ENCODE measurements at regions not wholly inside any gene's neighbourhood (a gene's known extent, or its start where the extent isn't known, plus 50 kb on each side); places are given as distances from the start of the nearest gene placed in this dataset.

GRCh38 chr4:11602606-11603340, 174.1 kb upstream of the HS3ST1 start:
- DNase-seq (ENCODE audit: low spot score), result no peak

GRCh38 chr4:11599064-11599463, 170.4 kb upstream of the HS3ST1 start:
- DNase-seq (ENCODE audit: low spot score), result no peak

DNA sequence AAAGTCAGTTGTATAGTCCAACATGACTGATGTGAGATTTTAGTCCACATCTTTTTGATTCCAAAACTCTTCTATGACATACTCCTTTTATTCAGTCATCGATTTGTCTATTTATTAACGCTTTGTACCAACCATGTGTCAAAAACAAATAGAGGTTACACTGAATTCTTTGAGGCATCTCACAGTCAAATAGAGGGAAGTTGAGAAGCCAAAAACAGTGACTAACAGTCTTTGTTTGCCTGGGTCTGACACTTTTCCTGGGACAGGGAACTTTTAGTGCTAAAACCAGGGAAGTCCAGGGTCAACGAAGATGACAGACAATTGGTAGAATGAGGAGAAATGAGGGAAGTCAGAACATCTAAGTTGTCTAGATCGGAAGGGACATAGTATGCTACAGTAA, 169.9 kb upstream of the HS3ST1 start:
- no peak for DNase-seq (ENCODE audit: low spot score)

DNA sequence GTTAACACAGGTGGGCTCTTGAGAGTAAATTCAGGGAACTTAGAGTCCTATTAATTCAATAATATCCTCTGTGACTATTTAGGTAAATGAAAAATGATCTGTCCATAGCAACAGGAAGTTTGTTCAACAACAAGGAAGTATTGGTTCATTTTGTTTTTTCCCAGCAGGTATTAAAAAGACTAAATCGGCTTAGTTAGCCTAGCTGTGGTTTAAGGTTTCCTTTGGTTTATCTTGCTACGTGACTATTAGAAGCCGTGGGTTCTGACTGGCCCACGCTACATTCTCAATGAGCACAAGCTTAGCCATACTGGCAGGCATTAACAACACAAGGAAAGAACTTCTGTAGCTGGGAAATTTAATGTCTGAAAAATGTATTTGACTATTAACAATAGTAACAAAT, 168.8 kb upstream of the HS3ST1 start:
- no peak for DNase-seq (ENCODE audit: low spot score)

DNA sequence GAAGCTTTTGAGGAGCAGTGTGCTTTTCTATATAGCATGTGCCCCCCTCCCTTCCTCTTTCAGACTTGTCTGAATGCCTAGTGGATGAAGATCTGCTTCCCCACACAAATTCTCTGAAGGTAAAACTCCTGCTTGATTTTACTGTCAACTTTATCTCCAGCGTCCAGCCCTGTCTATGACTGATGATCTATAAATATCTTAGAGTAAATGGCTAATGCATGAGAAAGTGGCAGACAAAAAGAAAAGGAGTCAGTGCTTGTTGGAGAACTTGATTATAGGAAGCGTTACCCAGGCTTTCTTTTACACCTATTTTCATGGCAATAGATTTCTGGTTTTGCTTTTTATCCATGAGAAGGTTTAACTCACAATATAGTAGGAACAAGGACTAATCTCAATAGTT, 168.3 kb upstream of the HS3ST1 start:
- no peak for DNase-seq (ENCODE audit: low spot score)

DNA sequence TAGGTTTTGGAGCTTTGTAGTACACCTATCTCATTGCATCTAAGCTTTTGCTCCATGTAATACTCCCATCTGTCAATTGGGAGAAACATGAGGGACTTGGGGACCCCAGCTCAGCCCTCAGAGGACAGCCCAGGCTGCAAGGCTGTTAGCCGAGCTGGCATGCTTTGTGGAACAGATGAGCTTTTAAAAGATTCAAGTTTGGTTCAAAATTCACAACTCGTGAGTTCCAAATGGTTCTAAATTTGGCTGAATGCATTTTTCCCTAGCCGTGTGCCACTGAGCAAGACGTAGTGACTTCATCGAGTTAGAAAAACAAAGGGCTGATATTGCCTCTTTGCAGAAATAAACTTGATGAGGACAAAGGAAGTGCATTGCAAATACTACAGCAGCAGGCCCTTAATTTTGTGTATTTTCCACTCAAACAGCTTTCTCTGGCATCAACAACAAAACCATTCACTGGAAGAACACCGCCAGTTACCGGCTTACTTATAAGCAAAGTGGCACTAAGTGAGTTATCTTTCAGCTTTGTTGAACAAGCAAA, 165.0 kb upstream of the HS3ST1 start:
- DNase-seq (ENCODE audit: low spot score), result no peak

DNA sequence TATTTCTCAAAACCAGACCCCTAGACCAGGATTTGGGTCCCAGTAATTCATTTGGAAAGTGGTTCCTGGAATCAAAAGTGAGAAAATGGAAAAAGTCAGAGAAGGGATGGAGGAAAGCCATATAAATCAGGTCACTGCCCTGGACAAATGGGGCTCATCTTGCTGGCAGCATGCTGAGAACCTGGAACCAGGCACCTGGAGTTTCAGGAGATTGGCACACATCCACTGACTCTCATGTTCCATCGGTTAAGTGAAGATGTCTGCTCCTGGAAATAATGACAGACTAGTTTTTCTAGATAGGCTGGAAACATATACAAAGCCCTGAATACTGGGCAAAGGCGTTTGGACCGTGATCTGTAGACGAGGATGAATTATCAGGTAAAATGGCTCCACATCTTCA, 163.6 kb upstream of the HS3ST1 start:
- DNase-seq (ENCODE audit: low spot score), result no peak

DNA sequence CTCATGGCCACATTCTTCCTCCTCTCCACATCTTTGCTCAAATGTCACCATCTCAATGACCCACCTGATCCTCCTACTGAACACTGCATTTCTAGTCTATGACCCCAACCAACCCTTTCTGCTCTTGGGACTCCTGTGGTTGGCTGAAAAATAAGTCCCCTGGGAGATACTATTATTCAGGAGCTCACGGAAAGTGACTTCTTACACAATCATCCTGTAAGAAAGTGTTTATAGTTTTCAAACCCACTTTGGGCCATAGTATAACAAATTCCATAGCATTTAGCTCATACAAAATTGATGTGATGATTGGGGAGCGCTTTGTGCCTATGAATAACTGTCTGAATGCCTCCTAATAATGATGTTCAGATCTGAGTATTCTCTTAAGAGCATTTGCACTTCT, 161.4 kb upstream of the HS3ST1 start:
- DNase-seq (ENCODE audit: low spot score), result no peak

GRCh38 chr4:11589676-11590075, 161.0 kb upstream of the HS3ST1 start:
- no peak for DNase-seq (ENCODE audit: low spot score)

- DNase-seq (ENCODE audit: low spot score), result no peak
These were observed 159.1 kb upstream of the HS3ST1 start for GRCh38 chr4:11587797-11588196.

- DNase-seq (ENCODE audit: low spot score), result peak; percentile 42
These were observed 156.8 kb upstream of the HS3ST1 start for GRCh38 chr4:11585506-11585905.

GRCh38 chr4:11568511-11568910, 139.8 kb upstream of the HS3ST1 start:
- no peak for DNase-seq (ENCODE audit: low spot score)

- no peak for DNase-seq (ENCODE audit: low spot score)
These were observed 137.8 kb upstream of the HS3ST1 start for GRCh38 chr4:11566444-11567022.

DNA sequence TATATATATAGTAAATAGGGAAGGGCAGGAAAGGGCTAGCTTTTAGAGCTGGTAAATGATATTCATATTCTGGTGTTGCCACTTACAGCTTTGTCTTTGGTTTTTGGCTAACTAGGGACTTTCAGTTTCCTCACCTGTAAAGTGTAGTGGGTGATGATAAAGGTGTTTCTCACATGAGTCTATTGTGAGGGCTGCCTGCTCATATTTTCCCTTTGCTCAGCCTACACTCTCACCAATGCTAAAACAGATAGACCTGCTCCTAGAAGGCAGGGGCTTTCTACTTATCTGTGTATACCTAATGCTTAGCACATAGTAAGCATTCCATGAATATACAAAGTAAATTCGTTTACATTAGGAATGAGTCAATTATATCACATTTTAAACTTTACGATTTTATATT, 137.2 kb upstream of the HS3ST1 start:
- DNase-seq (ENCODE audit: low spot score), result no peak

DNA sequence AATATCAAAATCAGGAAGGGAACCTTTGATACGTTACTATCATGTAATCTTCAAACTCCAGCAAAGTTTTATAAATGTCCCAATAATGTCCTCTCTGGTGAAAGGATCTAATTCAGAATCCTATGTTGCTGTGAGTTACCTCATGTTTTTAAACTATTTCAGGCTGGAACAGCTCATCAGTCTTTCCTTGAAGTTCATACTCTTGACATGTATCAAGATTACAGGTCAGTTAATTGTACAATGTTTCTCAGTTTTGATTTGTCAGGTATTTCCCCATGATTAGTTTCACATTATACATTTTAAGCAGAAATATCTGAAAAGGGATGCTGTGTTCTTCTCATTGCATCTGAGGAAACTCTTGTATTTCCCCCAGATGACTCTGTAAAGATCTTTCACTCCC, 136.5 kb upstream of the HS3ST1 start:
- DNase-seq (ENCODE audit: low spot score), result no peak

DNA sequence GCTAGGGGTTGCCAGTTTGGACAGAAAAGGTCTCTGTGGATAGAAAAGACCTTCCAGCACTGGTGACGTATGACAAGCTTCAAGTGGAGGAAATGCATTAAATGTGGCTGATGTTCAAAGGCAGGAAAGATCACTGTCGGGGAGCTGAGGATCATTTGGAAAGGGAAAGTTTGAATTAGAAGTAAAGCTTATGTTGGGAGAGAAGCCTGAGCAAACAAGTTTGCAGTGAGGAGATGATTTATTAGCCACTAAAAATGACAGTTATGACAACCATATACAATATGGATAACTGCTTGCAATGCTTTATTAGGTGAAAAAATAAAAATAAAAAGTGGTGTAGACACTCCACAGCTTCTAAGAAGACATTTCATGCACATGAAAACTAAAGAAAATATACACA, 135.3 kb upstream of the HS3ST1 start:
- no peak for DNase-seq (ENCODE audit: low spot score)

GRCh38 chr4:11549525-11549924, 120.8 kb upstream of the HS3ST1 start:
- DNase-seq (ENCODE audit: low spot score), result no peak

DNA sequence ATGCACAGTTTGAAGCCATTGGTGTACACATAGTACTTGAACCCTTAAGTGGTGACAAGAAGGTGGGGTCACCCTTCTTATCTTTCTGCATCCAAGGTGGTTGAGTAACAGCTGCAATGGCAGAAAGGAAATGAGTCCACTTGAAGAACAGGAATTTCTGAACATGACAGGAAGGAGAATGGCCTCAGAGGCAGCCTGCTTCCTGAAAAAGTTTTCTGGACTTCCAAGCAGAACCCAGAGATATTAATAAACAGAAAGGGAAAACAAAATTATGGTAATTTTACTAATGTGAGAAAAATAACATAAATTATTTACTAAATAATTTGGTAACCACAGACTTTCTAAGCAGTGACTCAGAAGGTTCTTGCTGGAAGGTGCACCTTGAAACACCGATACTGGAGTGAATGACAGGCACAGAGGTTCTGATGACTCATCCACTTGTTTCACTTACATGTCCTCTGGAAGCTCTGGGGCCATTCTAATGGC, 119.9 kb upstream of the HS3ST1 start:
- no peak for DNase-seq (ENCODE audit: low spot score)

- DNase-seq (ENCODE audit: low spot score), result no peak
These were observed 117.9 kb upstream of the HS3ST1 start for GRCh38 chr4:11546391-11547175.

DNA sequence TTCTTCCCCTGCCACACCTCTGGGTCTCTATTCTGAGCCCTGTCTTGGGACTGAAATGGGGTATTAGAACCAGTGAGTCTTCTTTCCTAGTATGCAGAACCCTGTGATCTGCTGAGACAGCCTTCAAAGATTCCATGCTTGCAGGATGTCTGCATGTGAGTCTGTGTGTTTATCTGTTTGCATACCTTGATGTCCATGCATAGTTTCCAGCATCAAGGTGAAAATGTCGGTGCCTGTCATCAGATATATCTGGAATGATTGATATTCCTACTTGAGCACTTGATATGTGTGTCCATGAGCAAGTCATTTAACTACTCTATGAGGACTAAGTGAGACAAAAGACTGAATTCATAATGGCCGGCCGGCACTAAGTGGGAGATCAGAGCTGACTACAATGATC, 117.0 kb upstream of the HS3ST1 start:
- no peak for DNase-seq (ENCODE audit: low spot score)

DNA sequence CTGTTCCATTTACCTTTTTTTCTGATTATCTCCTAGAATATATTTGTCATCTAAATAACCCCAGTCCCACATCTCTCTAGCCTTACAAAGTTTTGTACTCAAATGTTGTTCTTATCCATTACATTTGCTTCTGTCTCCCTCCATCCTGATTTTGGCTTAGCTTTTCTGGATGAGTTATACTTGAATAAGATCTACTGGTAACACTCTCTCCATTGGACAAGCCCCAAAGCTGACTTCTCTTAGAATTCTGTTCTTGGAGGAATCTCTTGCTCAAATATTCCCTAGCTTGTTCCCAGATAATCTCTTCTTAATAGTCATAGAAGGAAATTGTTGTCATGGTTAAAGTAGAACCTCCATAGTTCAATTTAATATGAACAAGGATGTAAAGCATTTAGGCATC, 115.5 kb upstream of the HS3ST1 start:
- DNase-seq (ENCODE audit: low spot score), result no peak

DNA sequence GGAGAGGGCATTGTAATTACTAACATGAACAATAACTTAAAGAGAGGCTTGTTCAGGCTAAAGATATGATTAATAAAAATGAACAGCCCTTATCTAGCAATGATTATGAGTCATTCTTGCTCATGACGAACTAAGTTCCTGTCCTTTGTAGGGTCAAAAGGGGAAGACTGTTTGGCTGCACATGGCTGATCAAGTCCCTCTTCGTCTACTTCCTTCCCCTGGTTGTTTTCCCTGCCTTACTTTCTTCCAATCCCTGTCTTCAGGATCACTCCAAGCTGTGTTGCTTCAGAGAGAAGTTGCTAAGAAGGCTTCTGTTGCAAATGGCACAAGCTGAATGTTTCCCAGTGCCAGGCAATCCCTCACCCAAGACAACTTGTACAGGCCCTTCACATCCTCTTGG, 115.0 kb upstream of the HS3ST1 start:
- no peak for DNase-seq (ENCODE audit: low spot score)

GRCh38 chr4:11542952-11543351, 114.3 kb upstream of the HS3ST1 start:
- no peak for DNase-seq (ENCODE audit: low spot score)
